GM19023 (cell line): ENCODE measurements at regions not wholly inside any gene's neighbourhood (a gene's known extent, or its start where the extent isn't known, plus 50 kb on each side); places are given as distances from the start of the nearest gene placed in this dataset.
"Not testable (repeated sequence)": the region's sequence is repeated elsewhere in the genome, so short reads cannot be mapped to it uniquely, and the experiment has no call there.

Experiments
- ATAC-seq: cut with Tn5 transposase; IDR thresholded peaks from one replicate; pipeline ENCODE4 v1.9.1; 2021; ENCODE audit warnings: mild to moderate bottlenecking, moderate library complexity; ENCODE audit not compliant: unreplicated experiment

DNA sequence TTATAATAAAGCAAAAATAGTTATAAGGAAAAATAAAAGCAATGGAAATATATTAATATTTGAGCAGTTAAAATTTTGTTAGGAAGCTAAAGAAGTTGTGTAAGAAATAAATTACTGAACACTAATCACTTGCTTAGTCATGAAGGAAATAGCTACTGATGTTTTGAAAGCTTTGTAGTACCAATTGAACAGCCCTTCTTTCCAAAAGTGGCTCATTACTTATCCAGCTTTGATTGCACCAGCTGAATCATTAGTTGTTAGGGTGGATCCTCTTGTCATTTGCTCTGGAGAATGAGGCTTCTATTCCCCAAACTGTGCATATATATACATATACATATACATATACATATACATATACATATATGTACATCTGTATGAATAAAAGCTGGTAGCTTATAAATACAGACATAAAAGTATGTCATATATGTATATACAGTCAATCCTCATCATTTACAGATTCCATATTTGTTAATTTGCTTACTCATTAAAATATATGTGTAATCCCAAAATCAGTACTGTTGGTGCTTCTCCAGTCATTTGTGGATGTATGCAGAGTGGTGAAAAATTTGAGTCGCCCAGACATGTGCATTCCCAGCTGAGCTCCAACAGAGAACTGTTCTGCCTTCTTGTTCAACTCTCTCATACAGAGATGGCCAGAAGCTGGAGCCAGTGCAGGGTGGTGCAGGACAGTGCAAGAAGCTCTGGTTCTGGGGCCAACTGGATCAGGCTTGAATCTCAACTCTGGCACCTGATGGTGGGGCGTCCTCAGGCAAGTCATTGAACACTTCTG, 214.1 kb downstream of the RPAP3 start:
- no peak for ATAC-seq

DNA sequence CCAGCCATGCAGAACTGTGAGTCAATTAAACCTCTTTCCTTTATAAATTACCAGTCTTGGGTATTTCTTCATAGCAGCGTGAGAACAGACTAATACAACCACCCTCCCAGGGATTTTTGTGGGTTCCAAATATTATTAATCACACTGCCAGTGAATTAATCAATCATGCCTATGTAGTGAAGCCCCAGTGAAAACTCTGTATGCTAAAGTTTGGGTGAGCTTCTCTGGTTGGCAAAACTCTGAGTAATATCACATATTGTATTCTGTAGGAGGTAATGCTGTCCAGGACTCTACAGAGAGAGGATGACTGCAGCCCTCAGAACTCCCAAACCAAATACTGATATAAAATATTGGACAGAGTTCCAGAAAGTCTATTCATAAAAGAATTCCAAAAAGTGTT, 216.9 kb downstream of the RPAP3 start:
- ATAC-seq, result no peak

DNA sequence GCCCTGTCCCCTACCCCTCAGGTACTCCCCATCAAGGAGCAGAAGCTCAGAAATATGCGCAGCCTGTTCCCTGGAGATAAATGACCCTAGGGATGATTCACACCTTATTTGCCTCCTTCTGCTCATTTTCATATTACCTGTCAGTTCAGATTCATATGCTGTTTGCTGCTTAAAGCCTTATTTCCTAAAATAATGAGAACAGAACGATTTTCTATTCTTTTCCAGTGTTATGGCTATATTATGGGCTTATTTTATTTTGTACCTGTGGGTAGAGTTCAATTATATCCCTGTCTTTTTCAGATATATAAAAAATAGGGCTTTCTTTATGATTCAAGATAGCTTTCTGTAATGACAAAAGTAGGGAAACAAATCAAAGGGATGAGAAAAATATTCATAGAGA, 224.8 kb downstream of the RPAP3 start:
- no peak for ATAC-seq

DNA sequence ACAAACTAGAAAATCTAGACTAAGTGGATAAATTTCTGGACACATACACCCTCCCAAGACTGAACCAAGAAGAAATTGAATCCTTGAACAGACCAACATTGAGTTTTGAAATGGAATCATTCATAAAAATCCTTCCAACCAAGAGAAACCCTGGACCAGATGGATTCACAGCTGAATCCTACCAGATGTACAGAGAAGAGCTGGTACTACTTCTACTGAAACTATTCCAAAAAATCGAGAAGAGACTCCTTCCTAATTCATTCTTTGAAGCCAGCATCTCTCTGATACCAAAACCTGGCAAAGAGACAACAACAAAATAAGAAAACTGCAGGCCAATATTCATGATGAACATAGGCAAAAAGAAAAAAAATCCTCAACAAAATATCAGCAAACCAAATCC, 227.4 kb downstream of the RPAP3 start:
- no peak for ATAC-seq

DNA sequence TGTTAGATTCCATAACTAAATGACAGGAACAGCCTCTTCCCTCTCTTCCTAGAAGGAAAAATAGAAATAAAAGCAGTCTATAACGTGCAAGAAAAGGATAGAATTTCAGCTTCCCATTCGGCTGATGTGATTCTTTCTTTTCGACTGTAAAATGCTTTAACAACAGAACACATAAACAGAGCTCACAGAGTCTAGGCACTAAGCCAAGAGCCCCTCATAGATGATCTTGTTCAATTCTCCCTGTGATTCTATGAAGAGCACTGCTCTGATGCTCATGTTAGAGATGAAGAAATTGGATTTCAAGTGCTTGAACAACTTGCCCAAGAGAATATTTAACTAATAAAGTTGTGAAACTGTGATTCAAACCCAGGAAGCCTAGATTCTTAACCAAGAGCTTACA, 232.7 kb downstream of the RPAP3 start:
- no peak for ATAC-seq

DNA sequence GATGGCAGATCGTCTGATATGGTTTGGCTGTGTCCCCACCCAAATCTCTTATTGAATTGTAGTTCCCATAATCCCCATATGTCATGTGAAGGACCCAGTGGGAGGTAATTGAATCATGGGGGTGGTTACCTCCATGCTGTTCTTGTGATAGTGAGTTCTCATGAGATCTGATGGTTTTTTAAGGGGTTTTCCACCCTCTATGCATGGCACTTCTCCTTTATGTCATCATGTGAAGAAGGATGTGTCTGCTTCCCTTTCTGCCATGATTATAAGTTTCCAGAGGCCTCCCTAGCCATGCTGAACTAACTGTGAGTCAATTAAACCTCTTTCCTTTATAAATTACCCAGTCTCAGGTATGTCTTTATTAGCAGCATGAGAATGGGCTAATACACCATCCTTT, 235.5 kb downstream of the RPAP3 start:
- not testable (repeated sequence) for ATAC-seq

DNA sequence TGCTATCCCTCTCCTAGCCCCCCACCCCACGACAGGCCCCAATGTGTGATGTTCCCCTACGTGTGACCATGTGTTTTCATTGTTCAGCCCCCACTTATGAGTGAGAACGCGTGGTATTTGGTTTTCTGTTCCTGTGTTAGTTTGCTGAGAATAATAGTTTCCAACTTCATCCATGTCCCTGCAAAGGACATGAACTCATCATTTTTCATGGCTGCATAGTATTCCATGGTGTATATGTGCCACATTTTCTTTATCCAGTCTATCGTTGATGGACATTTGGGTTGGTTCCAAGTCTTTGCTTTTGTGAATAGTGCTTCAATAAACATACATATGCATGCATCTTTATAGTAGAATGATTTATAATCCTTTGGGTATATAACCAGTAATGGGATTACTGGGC, 241.9 kb downstream of the RPAP3 start:
- not testable (repeated sequence) for ATAC-seq

DNA sequence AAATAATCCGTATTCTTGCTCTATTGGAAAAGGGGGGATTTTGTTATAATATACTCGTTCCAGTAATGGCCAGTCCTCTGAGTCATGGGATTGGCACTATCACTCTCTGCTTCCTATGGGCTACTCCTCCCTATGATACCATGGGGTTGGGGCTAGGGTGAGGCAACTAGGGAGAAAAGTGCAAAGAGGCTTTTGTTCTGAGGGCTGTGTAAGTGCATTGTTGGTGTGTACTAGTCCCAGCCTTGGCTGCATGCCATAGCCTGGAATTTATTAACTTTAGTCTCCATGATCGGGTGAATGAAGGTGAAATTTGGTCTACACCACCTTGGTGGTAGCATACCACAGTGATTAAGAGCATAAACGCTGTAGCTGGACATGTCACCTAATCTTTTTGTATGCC, 247.6 kb downstream of the RPAP3 start:
- no peak for ATAC-seq

DNA sequence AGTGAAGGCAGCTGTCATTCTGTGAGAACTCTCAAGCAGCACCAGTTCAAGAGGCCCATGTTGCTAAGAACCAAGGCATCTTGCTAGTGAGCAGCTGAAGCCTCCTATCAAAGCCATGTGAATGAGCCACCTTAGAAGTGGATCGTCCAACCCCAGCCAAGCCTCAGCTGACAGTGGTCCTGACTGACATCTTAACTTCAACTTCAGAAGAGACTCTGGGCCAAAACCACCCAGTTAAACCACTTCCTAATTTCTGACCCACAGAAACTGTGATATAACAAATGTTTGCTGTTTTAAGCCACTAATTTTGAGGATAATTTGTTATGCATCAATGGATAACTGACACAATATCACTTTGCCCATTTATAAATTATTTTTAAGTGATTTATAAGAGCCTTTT, 256.0 kb downstream of the RPAP3 start:
- ATAC-seq, result no peak

DNA sequence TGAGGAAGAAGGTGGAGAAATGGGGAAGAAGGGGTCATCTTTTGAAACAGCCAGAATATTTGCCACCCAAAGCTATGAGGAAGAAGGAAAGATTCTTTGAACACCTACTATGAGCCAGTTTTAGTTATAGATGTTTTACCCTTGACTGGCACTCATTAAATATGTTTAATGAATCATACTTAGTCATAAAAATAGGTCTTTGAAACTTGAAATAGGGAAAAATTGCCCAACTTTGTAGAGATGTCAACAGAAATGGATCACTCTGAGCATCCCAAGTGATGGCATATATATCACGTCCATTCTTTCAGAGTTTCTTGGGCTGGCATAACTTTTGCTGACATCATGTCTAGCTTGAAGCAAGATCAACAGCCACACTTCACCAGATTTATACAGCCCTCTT, 263.5 kb downstream of the RPAP3 start:
- no peak for ATAC-seq

DNA sequence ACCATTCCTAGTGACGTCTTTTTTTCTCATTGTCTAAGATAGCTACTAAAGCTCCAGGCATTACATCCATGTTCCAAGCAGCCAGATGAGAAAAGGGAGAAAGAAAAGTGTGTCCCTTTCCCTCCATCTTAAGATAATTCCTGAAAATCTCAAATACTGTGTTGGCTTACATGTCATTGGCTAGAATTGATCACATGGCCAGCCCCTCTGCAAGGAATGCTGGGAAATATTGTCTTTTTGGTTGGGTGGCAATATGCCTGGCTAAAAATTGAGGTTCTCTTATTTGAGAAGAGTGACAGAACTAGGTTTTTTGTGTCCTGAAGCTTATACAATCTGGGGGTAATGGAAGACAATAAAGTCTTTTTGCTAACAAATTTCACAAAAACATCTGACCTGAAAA, 264.3 kb downstream of the RPAP3 start:
- ATAC-seq, result no peak

DNA sequence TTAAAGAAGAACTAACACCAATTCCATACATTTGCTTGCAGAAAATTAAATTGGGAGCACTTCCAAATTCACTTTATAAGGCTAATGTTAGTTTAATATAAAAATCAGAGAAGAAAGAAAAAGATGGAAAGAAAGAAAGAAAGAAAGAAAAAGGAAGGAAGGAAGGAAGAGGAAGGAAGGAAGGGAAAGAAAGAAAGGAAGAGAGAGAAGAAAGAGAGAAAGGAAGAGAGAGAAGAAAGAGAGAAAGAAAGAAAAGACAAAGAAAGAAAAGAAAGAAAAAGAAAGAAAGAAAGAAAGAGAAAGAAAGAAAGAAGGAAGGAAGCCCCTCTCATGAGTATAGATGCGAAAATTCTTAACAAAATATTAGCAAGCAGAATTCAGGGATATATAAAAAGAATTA, 267.7 kb downstream of the RPAP3 start:
- no peak for ATAC-seq

DNA sequence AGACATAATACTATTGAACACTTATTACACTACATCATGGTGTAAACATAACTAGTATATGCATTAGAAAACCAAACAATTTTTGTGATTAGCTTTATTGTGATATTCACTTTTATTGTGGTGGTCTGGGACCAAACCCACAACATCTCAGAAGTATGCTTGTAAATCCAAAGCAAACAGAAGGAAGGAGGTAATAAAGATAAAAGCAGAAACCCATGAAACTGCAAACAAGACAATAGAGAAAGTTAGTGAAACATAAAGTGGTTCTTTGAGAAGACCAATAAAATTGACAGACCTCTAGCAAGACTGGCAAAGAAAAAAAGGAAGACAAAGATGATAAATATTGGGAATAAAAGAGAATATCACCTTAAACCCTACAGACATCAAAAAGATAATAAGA, 268.3 kb downstream of the RPAP3 start:
- ATAC-seq, result no peak

DNA sequence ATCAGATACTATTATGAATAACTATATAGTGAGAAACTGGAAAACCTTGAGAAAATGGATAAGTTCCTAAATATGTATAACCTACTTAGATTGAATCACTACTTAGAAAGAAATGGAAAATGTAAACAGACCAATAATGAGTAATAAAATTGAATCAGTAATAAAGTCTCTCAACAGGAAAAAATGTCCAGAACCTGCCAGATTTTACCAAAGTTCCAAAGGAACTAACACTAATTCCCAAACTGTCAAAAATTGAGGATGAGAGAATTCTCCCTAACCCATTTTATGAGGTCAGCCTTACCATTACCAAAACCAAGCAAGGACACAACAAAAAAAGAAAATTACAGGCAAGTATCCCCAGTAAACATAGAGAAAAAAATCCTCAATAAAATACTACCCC, 272.0 kb downstream of the RPAP3 start:
- ATAC-seq, result no peak

DNA sequence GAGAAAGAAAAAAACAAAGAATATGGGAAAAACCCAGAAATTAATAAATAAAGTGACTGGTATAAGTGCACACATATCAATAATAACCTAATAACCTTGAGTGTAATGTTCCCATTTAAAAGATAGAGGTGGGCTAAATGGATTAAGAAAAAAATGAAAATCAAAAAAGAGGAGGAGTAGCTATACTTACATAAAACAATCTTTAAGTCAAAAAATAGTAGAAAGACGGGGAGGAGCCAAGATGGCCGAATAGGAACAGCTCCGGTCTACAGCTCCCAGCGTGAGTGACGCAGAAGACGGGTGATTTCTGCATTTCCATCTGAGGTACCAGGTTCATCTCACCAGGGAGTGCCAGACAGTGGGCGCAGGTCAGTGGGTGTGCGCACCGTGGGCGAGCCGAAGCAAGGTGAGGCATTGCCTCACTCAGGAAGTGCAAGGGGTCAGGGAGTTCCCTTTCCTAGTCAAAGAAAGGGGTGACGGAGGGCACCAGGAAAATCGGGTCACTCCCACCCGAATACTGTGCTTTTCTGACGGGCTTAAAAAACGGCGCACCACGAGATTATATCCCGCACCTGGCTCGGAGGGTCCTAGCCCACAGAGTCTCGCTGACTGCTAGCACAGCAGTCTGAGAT, 279.0 kb downstream of the RPAP3 start:
- ATAC-seq, result not testable (repeated sequence)

DNA sequence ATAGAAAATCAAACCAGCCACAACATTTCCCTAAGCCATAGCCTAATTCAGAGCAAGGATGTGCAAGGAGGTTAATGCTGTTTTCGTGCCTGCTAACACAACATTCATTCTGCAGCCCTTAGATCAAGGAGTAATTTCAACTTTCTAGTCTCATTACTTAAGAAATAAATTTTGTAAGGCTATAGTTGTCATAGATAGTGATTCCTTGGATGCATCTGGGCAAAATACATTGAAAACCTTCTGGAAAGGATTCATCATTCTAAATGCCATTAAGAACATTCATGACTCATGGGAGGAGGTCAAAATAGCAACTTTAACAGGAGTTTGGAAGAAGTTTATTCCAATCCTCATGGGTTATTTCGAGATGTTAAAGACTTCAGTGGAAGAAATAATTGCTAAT, 283.2 kb downstream of the RPAP3 start:
- ATAC-seq, result no peak

DNA sequence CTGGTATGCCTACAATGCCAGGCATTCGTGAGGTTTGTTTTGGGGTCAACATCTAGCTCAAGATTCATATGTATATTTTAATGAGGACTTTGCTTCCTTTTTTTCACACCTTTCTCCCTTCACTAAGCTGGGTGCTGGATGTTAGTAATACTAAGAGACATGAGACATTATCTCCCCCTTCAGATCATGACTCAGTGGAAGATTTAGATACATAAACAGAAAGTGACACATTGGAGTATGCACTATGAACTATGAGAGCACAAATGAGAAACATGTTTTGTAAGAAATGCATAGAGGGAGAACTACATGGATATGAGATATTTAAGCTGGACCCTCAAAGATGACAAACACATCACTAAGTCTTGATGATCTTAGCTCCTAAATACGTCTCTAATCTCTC, 286.3 kb downstream of the RPAP3 start:
- ATAC-seq, result no peak

DNA sequence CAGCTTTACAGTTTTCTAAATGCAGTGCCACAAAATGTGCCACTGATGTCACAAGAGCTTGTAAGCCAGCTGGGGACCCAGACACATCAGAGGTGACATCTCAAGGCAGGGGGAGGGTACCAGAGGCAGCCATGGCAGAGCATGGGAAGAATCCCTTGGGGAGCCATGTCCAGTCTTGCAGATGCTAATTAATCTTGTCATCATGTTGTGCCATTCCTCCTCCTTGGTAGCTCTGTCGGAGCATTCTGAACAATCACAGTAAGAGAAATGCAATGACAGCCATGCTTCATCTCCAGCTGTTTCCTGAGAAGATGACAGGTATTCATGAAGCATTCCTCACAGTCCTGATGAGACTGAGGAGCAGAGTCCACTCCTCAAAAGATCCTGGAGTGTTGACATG, 287.9 kb downstream of the RPAP3 start:
- ATAC-seq, result no peak

DNA sequence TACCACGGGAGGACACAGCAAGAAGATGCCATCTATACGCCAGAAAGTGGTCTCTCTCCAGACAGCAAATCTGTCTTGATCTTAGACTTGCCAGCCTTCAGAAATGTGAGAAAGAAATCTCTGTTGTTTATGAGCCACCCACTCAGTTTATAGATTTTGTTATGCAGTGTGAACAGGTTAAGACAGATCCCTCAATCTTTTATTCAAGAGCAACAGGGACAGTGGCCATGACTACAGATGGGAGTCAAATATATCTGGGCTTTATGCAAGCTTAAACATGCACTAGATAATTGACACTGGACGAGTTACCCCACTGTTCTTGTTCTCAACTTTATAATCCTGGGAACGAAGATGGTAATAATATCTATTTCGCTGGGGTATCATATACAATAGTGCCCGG, 288.7 kb downstream of the RPAP3 start:
- no peak for ATAC-seq

DNA sequence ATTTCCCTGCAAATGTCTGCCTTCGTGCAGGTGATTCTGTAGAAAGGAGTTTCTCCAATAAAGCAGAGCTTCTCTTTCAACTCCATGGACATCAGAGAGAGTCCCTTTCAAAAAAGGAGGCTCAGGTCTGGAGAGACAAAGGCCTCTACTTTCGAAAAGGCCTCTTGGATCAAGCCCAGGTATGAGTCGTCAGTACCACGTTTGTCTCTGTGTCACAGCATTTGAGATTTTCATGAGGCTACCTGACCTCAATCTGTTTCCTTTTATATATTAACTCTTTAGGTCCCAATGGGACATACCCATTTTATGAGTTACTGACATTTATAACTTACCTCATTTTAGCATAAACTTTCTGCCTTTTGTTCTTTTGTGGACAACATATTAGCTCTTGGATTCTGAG, 290.8 kb downstream of the RPAP3 start:
- no peak for ATAC-seq

DNA sequence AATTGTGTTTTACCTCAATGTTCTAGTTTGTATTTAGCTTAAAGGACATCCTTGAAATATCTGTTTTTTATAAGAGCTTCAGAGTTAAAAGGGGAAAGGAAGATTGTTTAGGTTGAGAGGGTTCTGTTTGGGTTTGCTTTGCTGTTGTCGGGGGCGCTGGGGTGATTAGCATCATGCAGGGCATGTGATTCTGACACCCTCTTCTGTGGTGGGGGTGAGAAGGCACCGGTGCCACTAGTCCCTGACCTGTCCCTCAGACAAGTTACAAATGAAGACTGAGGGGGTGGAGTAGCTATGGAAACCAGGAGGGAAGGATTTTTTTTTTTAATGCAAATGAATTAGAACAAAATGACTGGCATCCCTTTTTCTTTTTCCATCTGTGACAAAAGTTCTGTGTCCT, 291.3 kb downstream of the RPAP3 start:
- ATAC-seq, result no peak

DNA sequence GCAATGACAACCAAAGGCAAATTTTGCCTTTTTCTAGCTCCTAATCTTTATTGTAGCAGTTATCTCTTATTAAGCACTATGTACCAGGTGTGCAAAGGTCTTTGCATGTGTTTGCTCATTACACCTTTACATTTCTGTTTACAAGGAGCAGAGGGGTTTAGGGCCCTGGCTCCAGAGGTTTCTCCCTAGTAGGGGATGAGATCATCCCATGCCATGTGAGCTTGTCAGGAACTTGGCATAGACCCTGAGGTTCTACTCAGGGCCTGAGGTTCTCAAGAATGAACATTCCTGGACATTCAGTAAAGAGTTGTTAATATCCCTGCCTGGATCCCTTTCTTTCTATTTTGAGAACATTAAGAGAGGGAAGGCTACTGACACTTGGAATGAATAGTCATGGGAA, 292.0 kb downstream of the RPAP3 start:
- no peak for ATAC-seq
